ENCODE measurements at regions not wholly inside any gene's neighbourhood (a gene's known extent, or its start where the extent isn't known, plus 50 kb on each side); places are given as distances from the start of the nearest gene placed in this dataset.
A peak's percentile ranks its signal among the peaks of the same experiment; 100 is the strongest.

GRCh38 chr21:34192646-34193285 is 119.4 kb downstream of the MRPS6 start:
- no CpG with 5 or more reads among the region's 7 CpGs for WGBS (ENCODE audit: insufficient coverage, insufficient read length)
- H3K27me3 ChIP-seq (ENCODE audit: control insufficient read depth, insufficient read depth, low read length): no peaks in the 10 kb centered on the region
- no peak for DNase-seq (ENCODE audit: low read depth, low spot score)
- no peak overlapping the region for H3K27ac ChIP-seq (ENCODE audit: low read length)
- no peak overlapping the region for H3K4me3 ChIP-seq (ENCODE audit: low read length)
- H3K9me3 ChIP-seq (ENCODE audit: control insufficient read depth, insufficient read depth, low read length): no peaks in the 10 kb centered on the region
- no peaks in the 10 kb centered on the region for H3K36me3 ChIP-seq (ENCODE audit: control insufficient read depth, insufficient read depth, low read length)
- H3K4me1 ChIP-seq (ENCODE audit: control insufficient read depth, insufficient read depth, low read length): peaks cover 2% of the 10 kb centered on the region

DNA sequence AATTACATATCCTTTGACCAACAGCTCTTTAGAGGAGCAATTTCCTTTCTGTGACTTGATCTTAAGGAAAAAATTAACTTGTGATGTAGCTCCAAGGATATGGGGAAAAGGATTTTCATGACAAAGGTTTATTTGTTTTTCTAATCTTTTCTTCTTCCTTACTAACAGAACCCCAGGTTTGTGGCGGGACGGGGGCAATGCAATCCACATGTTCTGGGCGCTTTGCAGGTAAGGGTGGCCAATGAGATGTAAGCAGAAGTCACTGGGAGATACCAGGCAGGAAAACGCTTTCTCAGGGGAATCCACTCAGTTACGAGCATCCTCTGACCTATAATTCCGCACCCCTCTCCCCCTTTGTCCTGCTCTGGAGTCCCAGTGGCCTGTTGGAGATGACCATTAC is 122.0 kb downstream of the MRPS6 start:
- no peak for DNase-seq (ENCODE audit: low read depth, low spot score)
- no peaks in the 10 kb centered on the region for H3K9me3 ChIP-seq (ENCODE audit: control insufficient read depth, insufficient read depth, low read length)
- H3K36me3 ChIP-seq (ENCODE audit: control insufficient read depth, insufficient read depth, low read length): no peaks in the 10 kb centered on the region
- no CpG with 5 or more reads among the region's 6 CpGs for WGBS (ENCODE audit: insufficient coverage, insufficient read length)
- no peaks in the 10 kb centered on the region for H3K27me3 ChIP-seq (ENCODE audit: control insufficient read depth, insufficient read depth, low read length)
- H3K27ac ChIP-seq (ENCODE audit: low read length): no peak overlapping the region
- H3K4me1 ChIP-seq (ENCODE audit: control insufficient read depth, insufficient read depth, low read length): peaks cover 5% of the 10 kb centered on the region
- no peak overlapping the region for H3K4me3 ChIP-seq (ENCODE audit: low read length)

DNA sequence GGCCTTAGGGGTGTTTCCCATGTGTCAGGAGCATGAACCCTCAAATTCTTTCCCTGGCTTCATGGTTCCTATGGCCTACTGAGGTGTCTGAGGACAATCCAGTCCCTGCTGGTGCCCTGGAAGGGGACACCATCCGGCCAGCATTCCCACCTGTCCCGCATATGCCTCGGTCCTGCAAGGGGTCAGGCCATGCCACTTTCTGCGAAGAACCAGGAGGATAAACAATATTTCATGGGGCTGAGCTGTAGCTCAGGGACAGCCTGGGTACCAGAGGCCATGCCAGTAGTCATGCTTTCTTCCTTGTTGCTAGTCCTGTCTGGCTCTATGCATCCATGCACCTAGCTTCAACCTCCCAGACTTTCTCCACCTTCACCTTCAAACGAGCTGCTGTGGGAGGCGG is 123.6 kb downstream of the MRPS6 start:
- Histone ChIP-seq H3K9me3 (ENCODE audit: control insufficient read depth, insufficient read depth, low read length) (no peaks in the 10 kb centered on the region), H3K4me1 (ENCODE audit: control insufficient read depth, insufficient read depth, low read length) (peaks cover 3% of the 10 kb centered on the region), H3K36me3 (ENCODE audit: control insufficient read depth, insufficient read depth, low read length) (no peaks in the 10 kb centered on the region), H3K4me3 (ENCODE audit: low read length) (no peak overlapping the region), H3K27ac (ENCODE audit: low read length) (no peak overlapping the region), H3K27me3 (ENCODE audit: control insufficient read depth, insufficient read depth, low read length) (no peaks in the 10 kb centered on the region)
- DNase-seq (ENCODE audit: low read depth, low spot score): no peak
- no CpG with 5 or more reads among the region's 6 CpGs for WGBS (ENCODE audit: insufficient coverage, insufficient read length)

GRCh38 chr21:34197561-34197960 is 124.2 kb downstream of the MRPS6 start:
- H3K36me3 ChIP-seq (ENCODE audit: control insufficient read depth, insufficient read depth, low read length): no peaks in the 10 kb centered on the region
- no peaks in the 10 kb centered on the region for H3K27me3 ChIP-seq (ENCODE audit: control insufficient read depth, insufficient read depth, low read length)
- no peak overlapping the region for H3K4me3 ChIP-seq (ENCODE audit: low read length)
- no peak for DNase-seq (ENCODE audit: low read depth, low spot score)
- WGBS (ENCODE audit: insufficient coverage, insufficient read length): no CpG with 5 or more reads among the region's 3 CpGs
- peaks cover 3% of the 10 kb centered on the region for H3K4me1 ChIP-seq (ENCODE audit: control insufficient read depth, insufficient read depth, low read length)
- no peaks in the 10 kb centered on the region for H3K9me3 ChIP-seq (ENCODE audit: control insufficient read depth, insufficient read depth, low read length)
- H3K27ac ChIP-seq (ENCODE audit: low read length): no peak overlapping the region

- DNase-seq (ENCODE audit: low read depth, low spot score): no peak
- H3K4me1 ChIP-seq (ENCODE audit: control insufficient read depth, insufficient read depth, low read length): peaks cover 3% of the 10 kb centered on the region
- no peak overlapping the region for H3K4me3 ChIP-seq (ENCODE audit: low read length)
- H3K36me3 ChIP-seq (ENCODE audit: control insufficient read depth, insufficient read depth, low read length): no peaks in the 10 kb centered on the region
- WGBS (ENCODE audit: insufficient coverage, insufficient read length): no CpG with 5 or more reads among the region's 16 CpGs
- H3K9me3 ChIP-seq (ENCODE audit: control insufficient read depth, insufficient read depth, low read length): no peaks in the 10 kb centered on the region
- H3K27ac ChIP-seq (ENCODE audit: low read length): no peak overlapping the region
- H3K27me3 ChIP-seq (ENCODE audit: control insufficient read depth, insufficient read depth, low read length): no peaks in the 10 kb centered on the region
Observed at GRCh38 chr21:34198231-34199120, 125.1 kb downstream of the MRPS6 start.

GRCh38 chr21:34199121-34199910 is 125.9 kb downstream of the MRPS6 start:
- Histone ChIP-seq H3K9me3 (ENCODE audit: control insufficient read depth, insufficient read depth, low read length) (no peaks in the 10 kb centered on the region), H3K27ac (ENCODE audit: low read length) (no peak overlapping the region), H3K36me3 (ENCODE audit: control insufficient read depth, insufficient read depth, low read length) (no peaks in the 10 kb centered on the region), H3K4me3 (ENCODE audit: low read length) (no peak overlapping the region), H3K27me3 (ENCODE audit: control insufficient read depth, insufficient read depth, low read length) (no peaks in the 10 kb centered on the region), H3K4me1 (ENCODE audit: control insufficient read depth, insufficient read depth, low read length) (peaks cover 3% of the 10 kb centered on the region)
- WGBS (ENCODE audit: insufficient coverage, insufficient read length): no CpG with 5 or more reads among the region's 7 CpGs
- no peak for DNase-seq (ENCODE audit: low read depth, low spot score)

DNA sequence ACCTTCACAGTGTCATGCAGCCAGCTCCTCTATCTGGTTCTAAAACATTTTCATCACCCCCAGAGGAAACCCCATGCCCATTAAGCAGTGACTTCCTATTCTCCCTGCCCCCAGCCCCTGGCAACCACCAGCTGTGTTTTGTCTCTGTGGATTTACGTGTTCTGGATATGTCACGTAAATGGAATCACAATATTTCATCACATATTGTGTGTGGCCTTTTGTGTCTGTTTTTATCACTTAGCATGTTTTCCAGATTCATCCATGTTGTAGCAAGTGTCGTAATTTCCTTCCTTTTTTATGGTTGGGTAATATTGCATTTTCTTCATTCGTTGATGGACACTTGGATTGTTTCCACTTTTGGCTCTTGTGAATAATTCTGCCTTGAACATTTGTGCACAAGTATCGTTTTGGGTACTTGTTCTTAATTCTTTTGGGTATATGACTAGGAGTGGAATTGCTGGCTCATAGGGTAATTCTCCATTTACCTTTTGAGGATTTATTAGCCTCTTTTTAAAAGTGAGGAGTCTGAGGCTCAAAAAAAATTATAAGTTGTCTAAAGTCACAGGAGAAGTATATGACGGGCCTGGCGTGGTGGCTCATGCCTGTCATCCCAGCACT is 127.0 kb downstream of the MRPS6 start:
- no peaks in the 10 kb centered on the region for H3K36me3 ChIP-seq (ENCODE audit: control insufficient read depth, insufficient read depth, low read length)
- H3K9me3 ChIP-seq (ENCODE audit: control insufficient read depth, insufficient read depth, low read length): no peaks in the 10 kb centered on the region
- H3K4me3 ChIP-seq (ENCODE audit: low read length): no peak overlapping the region
- no CpG with 5 or more reads among the region's 7 CpGs for WGBS (ENCODE audit: insufficient coverage, insufficient read length)
- H3K27me3 ChIP-seq (ENCODE audit: control insufficient read depth, insufficient read depth, low read length): no peaks in the 10 kb centered on the region
- DNase-seq (ENCODE audit: low read depth, low spot score): no peak
- H3K27ac ChIP-seq (ENCODE audit: low read length): no peak overlapping the region
- H3K4me1 ChIP-seq (ENCODE audit: control insufficient read depth, insufficient read depth, low read length): peaks cover 3% of the 10 kb centered on the region

GRCh38 chr21:34201001-34201400 is 127.6 kb downstream of the MRPS6 start:
- Histone ChIP-seq H3K27me3 (ENCODE audit: control insufficient read depth, insufficient read depth, low read length) (no peaks in the 10 kb centered on the region), H3K4me1 (ENCODE audit: control insufficient read depth, insufficient read depth, low read length) (peaks cover 3% of the 10 kb centered on the region), H3K9me3 (ENCODE audit: control insufficient read depth, insufficient read depth, low read length) (no peaks in the 10 kb centered on the region), H3K36me3 (ENCODE audit: control insufficient read depth, insufficient read depth, low read length) (no peaks in the 10 kb centered on the region), H3K4me3 (ENCODE audit: low read length) (no peak overlapping the region), H3K27ac (ENCODE audit: low read length) (no peak overlapping the region)
- no peak for DNase-seq (ENCODE audit: low read depth, low spot score)
- no CpG with 5 or more reads among the region's 3 CpGs for whole genome bisulfite sequencing (ENCODE audit: insufficient coverage, insufficient read length)

DNA sequence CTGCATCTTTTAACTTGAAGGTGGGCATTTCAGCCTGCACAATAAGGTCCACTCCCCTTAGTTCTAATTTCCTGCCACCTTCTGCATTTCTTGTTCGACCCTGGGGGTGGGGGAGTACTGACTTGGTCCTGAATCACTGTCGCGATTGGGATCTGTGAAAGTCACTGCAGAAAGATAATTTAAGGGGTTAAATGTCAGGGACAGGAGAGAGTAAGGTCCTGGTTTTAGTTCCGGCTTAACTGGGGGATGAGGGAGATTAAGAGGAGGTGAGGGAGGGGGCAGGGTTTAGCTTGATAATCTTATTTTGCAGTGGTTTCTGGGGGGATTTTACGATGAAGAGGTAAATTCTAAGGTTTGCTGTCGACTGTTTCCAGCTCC is 128.1 kb downstream of the MRPS6 start:
- Histone ChIP-seq H3K27ac (ENCODE audit: low read length) (no peak overlapping the region), H3K9me3 (ENCODE audit: control insufficient read depth, insufficient read depth, low read length) (no peaks in the 10 kb centered on the region), H3K27me3 (ENCODE audit: control insufficient read depth, insufficient read depth, low read length) (no peaks in the 10 kb centered on the region), H3K4me3 (ENCODE audit: low read length) (peak overlapping the region; percentile 40; the same call in 1 of the 2 replicates), H3K36me3 (ENCODE audit: control insufficient read depth, insufficient read depth, low read length) (no peaks in the 10 kb centered on the region), H3K4me1 (ENCODE audit: control insufficient read depth, insufficient read depth, low read length) (peaks cover 3% of the 10 kb centered on the region)
- no peak for DNase-seq (ENCODE audit: low read depth, low spot score)
- no CpG with 5 or more reads among the region's 6 CpGs for WGBS (ENCODE audit: insufficient coverage, insufficient read length)
